ENCODE measurements at regions not wholly inside any gene's neighbourhood (a gene's known extent, or its start where the extent isn't known, plus 50 kb on each side); places are given as distances from the start of the nearest gene placed in this dataset.

DNA sequence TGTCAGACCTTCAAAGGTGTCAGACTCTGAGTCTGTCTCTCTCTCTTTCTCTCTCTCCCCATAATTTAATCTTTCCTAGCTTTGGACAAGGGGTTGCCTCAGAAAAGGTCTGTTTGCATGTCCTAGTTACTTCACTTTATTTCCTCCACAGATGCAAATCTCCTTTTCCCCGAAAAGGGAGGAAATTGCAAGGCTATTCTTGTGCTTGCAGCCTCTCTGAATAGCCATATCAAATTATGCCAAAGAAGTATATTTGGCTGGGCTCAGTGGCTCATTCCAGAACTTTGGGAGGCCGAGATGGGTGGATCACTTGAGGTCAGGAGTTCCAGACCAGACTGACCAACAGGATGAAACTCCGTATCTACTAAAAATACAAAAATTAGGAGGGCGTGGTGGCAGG is 145.6 kb upstream of the GATB start:
- H3K27ac ChIP-seq, result no peak overlapping the region
- DNase-seq (no peak), ATAC-seq (no peak)
- H3K36me3 ChIP-seq, result no peaks in the 10 kb centered on the region
- H3K4me1 ChIP-seq, result no peaks in the 10 kb centered on the region
- H3K9me3 ChIP-seq, result peaks cover 7% of the 10 kb centered on the region
- no peak overlapping the region for H3K4me3 ChIP-seq
- TF ChIP-seq, protein P1, sequence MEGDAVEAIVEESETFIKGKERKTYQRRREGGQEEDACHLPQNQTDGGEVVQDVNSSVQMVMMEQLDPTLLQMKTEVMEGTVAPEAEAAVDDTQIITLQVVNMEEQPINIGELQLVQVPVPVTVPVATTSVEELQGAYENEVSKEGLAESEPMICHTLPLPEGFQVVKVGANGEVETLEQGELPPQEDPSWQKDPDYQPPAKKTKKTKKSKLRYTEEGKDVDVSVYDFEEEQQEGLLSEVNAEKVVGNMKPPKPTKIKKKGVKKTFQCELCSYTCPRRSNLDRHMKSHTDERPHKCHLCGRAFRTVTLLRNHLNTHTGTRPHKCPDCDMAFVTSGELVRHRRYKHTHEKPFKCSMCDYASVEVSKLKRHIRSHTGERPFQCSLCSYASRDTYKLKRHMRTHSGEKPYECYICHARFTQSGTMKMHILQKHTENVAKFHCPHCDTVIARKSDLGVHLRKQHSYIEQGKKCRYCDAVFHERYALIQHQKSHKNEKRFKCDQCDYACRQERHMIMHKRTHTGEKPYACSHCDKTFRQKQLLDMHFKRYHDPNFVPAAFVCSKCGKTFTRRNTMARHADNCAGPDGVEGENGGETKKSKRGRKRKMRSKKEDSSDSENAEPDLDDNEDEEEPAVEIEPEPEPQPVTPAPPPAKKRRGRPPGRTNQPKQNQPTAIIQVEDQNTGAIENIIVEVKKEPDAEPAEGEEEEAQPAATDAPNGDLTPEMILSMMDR (IDR thresholded peaks at IDR 0.05), result no peak
- intact Hi-C loops (cut with DNase I), result no loop called here
- no peaks in the 10 kb centered on the region for H3K27me3 ChIP-seq (ENCODE audit: low read depth)

DNA sequence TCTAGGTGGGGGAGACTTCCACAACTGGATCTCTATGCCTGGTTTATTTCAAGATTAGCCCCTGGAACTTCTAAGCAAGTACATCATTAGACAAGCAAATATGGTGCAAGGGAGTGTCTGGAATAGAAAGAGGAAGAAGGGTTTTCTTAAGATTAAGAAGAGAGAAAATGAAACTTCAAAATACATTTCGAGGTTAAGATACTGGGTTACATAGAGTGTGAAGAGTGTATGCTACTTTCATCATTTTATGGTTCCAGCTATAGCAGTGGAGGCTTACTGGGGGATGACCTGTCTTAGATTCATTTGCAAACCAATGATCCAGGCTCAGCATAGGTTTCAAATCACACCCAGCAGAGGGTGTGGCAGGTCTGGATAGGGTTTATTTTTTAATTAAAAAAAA is 144.4 kb upstream of the GATB start:
- H3K4me3 ChIP-seq, result no peak overlapping the region
- intact Hi-C loops (cut with DNase I), result no loop called here
- TF ChIP-seq, protein P1 (IDR thresholded peaks at IDR 0.05), result no peak
- H3K27me3 ChIP-seq (ENCODE audit: low read depth), result no peaks in the 10 kb centered on the region
- no peaks in the 10 kb centered on the region for H3K4me1 ChIP-seq
- no peak for DNase-seq
- no peak for ATAC-seq
- H3K9me3 ChIP-seq, result peaks cover 7% of the 10 kb centered on the region
- no peak overlapping the region for H3K27ac ChIP-seq
- H3K36me3 ChIP-seq, result no peaks in the 10 kb centered on the region

DNA sequence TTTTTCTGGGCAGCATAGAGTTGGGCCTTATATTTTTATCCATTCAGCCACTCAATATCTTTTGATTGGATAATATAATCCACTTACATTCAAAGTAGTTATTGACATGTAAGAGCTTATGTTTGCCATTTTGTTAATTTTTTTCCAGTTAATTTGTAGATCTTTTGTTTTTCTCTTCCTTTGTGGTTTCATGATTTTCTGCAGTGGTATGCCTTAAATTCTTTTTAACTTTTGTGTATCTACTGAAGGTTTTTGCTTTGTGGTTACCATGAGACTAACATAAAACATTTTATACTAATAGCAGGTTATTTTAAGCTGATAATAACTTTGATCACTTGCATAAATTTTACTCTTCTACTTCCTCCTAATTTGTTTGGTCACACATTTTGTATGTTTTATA is 140.8 kb upstream of the GATB start:
- no peaks in the 10 kb centered on the region for H3K4me1 ChIP-seq
- no peak overlapping the region for H3K4me3 ChIP-seq
- peaks cover 7% of the 10 kb centered on the region for H3K9me3 ChIP-seq
- DNase-seq (no peak), ATAC-seq (no peak)
- intact Hi-C loops (cut with DNase I), result no loop called here
- TF ChIP-seq, protein P1 (IDR thresholded peaks at IDR 0.05), result no peak
- H3K27ac ChIP-seq, result no peak overlapping the region
- H3K36me3 ChIP-seq, result no peaks in the 10 kb centered on the region
- H3K27me3 ChIP-seq (ENCODE audit: low read depth), result no peaks in the 10 kb centered on the region

DNA sequence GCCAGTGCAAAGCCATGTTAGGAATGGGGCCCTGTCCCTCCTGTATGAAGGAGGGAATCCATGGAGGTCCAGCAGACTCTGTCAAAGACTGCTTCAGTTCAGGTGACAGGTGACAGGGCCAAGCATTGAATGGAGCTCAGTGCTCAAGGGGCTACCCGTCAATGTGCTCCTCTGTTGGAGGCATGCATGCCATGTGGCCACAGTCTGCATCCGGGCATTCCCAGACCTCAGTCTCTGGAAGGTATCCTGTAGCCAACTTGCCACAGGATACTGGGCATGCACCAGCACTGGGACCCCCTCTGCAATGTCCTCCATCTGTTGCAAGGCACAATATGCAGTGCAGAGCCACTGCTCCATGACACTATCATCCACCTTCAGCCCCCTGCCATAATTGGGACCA is 136.1 kb upstream of the GATB start:
- H3K27ac ChIP-seq, result no peak overlapping the region
- intact Hi-C loops (cut with DNase I), result no loop called here
- no peaks in the 10 kb centered on the region for H3K36me3 ChIP-seq
- no peaks in the 10 kb centered on the region for H3K9me3 ChIP-seq
- no peak overlapping the region for H3K4me3 ChIP-seq
- TF ChIP-seq, protein P1 (IDR thresholded peaks at IDR 0.05), result no peak
- DNase-seq (no peak), ATAC-seq (no peak)
- no peaks in the 10 kb centered on the region for H3K4me1 ChIP-seq
- no peaks in the 10 kb centered on the region for H3K27me3 ChIP-seq (ENCODE audit: low read depth)

DNA sequence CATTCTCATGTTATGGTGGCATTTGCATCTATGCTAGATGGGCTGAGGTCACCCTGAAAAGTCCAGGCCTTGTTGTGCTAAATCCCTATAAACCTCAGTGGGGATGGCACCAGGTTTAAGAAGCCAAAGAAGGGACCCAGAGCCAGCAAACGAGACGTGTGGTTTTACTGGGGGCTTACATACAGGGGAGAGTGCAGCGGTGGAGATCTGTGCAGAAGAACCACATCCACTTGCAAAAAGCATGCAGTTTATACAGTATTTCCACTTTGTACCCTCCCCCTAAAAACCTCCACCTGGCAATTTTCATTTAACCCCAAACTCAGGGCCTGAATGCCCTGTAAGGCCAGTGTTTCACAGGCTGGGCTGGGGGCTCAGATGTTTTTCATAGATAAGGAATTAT is 134.9 kb upstream of the GATB start:
- Histone ChIP-seq H3K27me3 (ENCODE audit: low read depth) (no peaks in the 10 kb centered on the region), H3K9me3 (no peaks in the 10 kb centered on the region), H3K4me1 (no peaks in the 10 kb centered on the region), H3K4me3 (no peak overlapping the region), H3K36me3 (no peaks in the 10 kb centered on the region), H3K27ac (no peak overlapping the region)
- DNase-seq (no peak), ATAC-seq (no peak)
- TF ChIP-seq, protein P1 (IDR thresholded peaks at IDR 0.05), result no peak
- intact Hi-C loops (cut with DNase I), result no loop called here

DNA sequence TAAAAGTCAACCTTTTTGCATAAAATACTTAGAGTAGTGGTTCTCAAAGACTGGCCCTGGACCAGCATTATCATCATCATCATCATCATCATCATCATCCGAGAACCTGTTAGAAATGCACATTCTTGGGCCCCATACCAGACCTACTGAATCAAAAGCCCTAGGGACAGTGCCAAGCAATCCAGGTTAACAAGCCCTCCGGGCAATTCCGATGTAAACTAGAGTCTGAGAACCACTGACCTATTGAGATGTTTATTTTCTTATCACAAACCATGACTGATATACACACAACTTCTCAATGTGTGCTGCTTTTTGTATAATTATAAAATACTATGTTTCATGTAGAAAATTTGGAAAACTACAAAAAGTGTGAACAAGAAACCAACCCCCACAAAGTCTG is 133.4 kb upstream of the GATB start:
- Histone ChIP-seq H3K4me3 (no peak overlapping the region), H3K27ac (no peak overlapping the region), H3K4me1 (no peaks in the 10 kb centered on the region), H3K36me3 (no peaks in the 10 kb centered on the region), H3K27me3 (ENCODE audit: low read depth) (no peaks in the 10 kb centered on the region), H3K9me3 (no peaks in the 10 kb centered on the region)
- TF ChIP-seq, protein P1 (IDR thresholded peaks at IDR 0.05), result no peak
- intact Hi-C loops (cut with DNase I), result no loop called here
- ATAC-seq (no peak), DNase-seq (no peak)
